ENCODE measurements at regions not wholly inside any gene's neighbourhood (a gene's known extent, or its start where the extent isn't known, plus 50 kb on each side); places are given as distances from the start of the nearest gene placed in this dataset.

GRCh38 chr2:204279819-204280218, 265.5 kb upstream of the PARD3B start:
- ATAC-seq: no peak
- no peak for DNase-seq
- intact Hi-C loops (cut with micrococcal nuclease): no loop called here

- intact Hi-C loops (cut with micrococcal nuclease): no loop called here
- ATAC-seq: no peak
- no peak for DNase-seq
Measured at GRCh38 chr2:204280262-204280668, 265.0 kb upstream of the PARD3B start.

- ATAC-seq: no peak
- intact Hi-C loops (cut with micrococcal nuclease): no loop called here
- DNase-seq: no peak
Measured at GRCh38 chr2:204282081-204282480, 263.2 kb upstream of the PARD3B start.

- DNase-seq: no peak
- no peak for ATAC-seq
- intact Hi-C loops (cut with micrococcal nuclease): no loop called here
Measured at GRCh38 chr2:204282525-204282924, 262.8 kb upstream of the PARD3B start.

- DNase-seq (no peak), ATAC-seq (no peak)
- intact Hi-C loops (cut with micrococcal nuclease): no loop called here
Measured at GRCh38 chr2:204289066-204289465, 256.2 kb upstream of the PARD3B start.

- ATAC-seq: no peak
- intact Hi-C loops (cut with micrococcal nuclease): no loop called here
- DNase-seq: no peak
Measured at GRCh38 chr2:204292439-204292838, 252.8 kb upstream of the PARD3B start.

GRCh38 chr2:204293884-204294747, 251.2 kb upstream of the PARD3B start:
- intact Hi-C loops (cut with micrococcal nuclease): no loop called here
- DNase-seq (no peak), ATAC-seq (no peak)

- DNase-seq (no peak), ATAC-seq (no peak)
- intact Hi-C loops (cut with micrococcal nuclease): no loop called here
Measured at GRCh38 chr2:204298404-204298803, 246.9 kb upstream of the PARD3B start.

GRCh38 chr2:204299766-204300165, 245.5 kb upstream of the PARD3B start:
- ATAC-seq (no peak), DNase-seq (no peak)
- intact Hi-C loops (cut with micrococcal nuclease): no loop called here

- DNase-seq (no peak), ATAC-seq (no peak)
- intact Hi-C loops (cut with micrococcal nuclease): no loop called here
Measured at GRCh38 chr2:204306667-204307066, 238.6 kb upstream of the PARD3B start.

GRCh38 chr2:204312105-204312504, 233.2 kb upstream of the PARD3B start:
- intact Hi-C loops (cut with micrococcal nuclease): no loop called here
- no peak for ATAC-seq

GRCh38 chr2:204313256-204313655, 232.0 kb upstream of the PARD3B start:
- DNase-seq (no peak), ATAC-seq (no peak)
- intact Hi-C loops (cut with micrococcal nuclease): no loop called here

More at GRCh38 chr2:204312105-204312504, 233.2 kb upstream of the PARD3B start:
- DNase-seq: no peak

- ATAC-seq (no peak), DNase-seq (no peak)
- intact Hi-C loops (cut with micrococcal nuclease): no loop called here
Measured at GRCh38 chr2:204315236-204315662, 230.0 kb upstream of the PARD3B start.

GRCh38 chr2:204317640-204318039, 227.6 kb upstream of the PARD3B start:
- no peak for DNase-seq
- intact Hi-C loops (cut with micrococcal nuclease): no loop called here
- ATAC-seq: no peak

- DNase-seq: no peak
- no peak for ATAC-seq
- intact Hi-C loops (cut with micrococcal nuclease): loop anchor here (5.0 kb wide), 1 partner anchor 371 kb away; no protein-coding TSS in a partner anchor
Measured at GRCh38 chr2:204321027-204321800, 224.1 kb upstream of the PARD3B start.

GRCh38 chr2:204321910-204322751, 223.1 kb upstream of the PARD3B start:
- intact Hi-C loops (cut with micrococcal nuclease): loop anchor here (5.0 kb wide), 1 partner anchor 370 kb away; no protein-coding TSS in a partner anchor

GRCh38 chr2:204325468-204325867, 219.8 kb upstream of the PARD3B start:
- DNase-seq: no peak

More at GRCh38 chr2:204321910-204322751, 223.1 kb upstream of the PARD3B start:
- ATAC-seq (peak; percentile 78), DNase-seq (no peak)

GRCh38 chr2:204328373-204328772, 216.9 kb upstream of the PARD3B start:
- ATAC-seq: no peak
- intact Hi-C loops (cut with micrococcal nuclease): no loop called here

More at GRCh38 chr2:204325468-204325867, 219.8 kb upstream of the PARD3B start:
- intact Hi-C loops (cut with micrococcal nuclease): no loop called here
- ATAC-seq: peak; percentile 66

GRCh38 chr2:204329016-204329415, 216.3 kb upstream of the PARD3B start:
- ATAC-seq (no peak), DNase-seq (no peak)
- intact Hi-C loops (cut with micrococcal nuclease): no loop called here

More at GRCh38 chr2:204328373-204328772, 216.9 kb upstream of the PARD3B start:
- DNase-seq: no peak

All from left ventricle myocardium superior (tissue), 1 donor.